GM12872 (cell line): ENCODE measurements at regions not wholly inside any gene's neighbourhood (a gene's known extent, or its start where the extent isn't known, plus 50 kb on each side); places are given as distances from the start of the nearest gene placed in this dataset.

Source experiments
- TF ChIP-seq, protein P1 (sequence below): IDR thresholded peaks from 3 replicates; pipeline ENCODE4 v1.5.1; 2011; ENCODE audit warnings: low read depth, mild to moderate bottlenecking, low read length, moderate library complexity; ENCODE audit not compliant: insufficient read depth

DNA sequence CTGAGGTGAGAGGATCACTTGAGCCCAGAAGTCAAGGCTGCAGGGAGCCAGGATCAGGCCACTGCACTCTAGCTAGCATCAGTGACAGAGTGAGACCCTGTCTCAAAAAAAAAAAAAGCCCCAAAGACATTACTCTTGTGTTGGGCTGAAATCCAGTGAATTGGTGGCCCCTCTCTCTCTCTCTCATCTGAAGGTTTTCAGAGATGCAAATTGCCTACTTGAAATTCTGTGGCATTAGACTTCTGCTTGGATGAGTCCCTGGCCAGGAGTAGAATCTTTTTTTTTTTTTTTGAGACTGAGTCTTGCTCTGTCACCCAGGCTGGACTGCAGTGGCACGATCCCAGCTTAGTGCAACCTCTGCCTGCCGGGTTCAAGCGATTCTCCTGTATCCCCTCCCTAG lies 112.0 kb upstream of the ATF7IP start:
- TF ChIP-seq, protein P1, sequence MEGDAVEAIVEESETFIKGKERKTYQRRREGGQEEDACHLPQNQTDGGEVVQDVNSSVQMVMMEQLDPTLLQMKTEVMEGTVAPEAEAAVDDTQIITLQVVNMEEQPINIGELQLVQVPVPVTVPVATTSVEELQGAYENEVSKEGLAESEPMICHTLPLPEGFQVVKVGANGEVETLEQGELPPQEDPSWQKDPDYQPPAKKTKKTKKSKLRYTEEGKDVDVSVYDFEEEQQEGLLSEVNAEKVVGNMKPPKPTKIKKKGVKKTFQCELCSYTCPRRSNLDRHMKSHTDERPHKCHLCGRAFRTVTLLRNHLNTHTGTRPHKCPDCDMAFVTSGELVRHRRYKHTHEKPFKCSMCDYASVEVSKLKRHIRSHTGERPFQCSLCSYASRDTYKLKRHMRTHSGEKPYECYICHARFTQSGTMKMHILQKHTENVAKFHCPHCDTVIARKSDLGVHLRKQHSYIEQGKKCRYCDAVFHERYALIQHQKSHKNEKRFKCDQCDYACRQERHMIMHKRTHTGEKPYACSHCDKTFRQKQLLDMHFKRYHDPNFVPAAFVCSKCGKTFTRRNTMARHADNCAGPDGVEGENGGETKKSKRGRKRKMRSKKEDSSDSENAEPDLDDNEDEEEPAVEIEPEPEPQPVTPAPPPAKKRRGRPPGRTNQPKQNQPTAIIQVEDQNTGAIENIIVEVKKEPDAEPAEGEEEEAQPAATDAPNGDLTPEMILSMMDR, result no peak

DNA sequence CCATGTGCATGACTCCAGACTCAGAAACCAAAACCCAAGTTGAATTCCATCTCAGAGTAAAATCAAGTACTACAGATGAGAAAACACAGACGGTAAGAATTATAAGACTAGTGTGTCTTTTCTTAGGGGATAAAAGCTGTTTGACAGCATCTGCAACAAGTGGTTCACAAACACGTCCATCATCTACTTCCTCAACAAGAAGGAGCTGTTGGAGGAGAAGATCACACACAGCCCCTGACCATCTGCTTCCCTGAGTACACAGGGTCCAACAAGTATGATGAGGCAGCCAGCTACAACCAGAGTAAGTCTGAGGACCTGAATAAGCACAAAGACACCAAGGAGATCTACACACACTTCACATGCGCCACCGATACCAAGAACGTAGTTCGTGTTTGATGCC lies 110.7 kb upstream of the ATF7IP start:
- TF ChIP-seq, protein P1, result no peak

DNA sequence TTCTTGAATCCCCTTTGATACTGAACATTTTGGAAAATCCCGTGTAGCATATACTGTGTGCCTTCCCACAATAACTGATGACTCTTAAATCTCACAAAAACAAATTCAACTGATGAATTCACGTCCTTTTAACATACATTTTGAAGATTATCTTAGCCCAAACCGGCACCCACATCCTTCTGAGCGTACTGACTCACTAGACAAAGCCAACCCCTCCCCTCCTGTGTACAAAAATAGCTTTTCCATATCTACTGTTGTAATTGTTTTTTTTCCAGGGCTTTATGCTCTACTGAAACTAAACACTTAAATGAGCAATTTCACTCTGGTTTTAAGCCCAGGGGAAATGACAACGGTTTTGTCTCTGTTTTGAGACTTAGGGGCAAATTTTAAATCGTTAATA lies 109.4 kb upstream of the ATF7IP start:
- TF ChIP-seq, protein P1, result no peak

DNA sequence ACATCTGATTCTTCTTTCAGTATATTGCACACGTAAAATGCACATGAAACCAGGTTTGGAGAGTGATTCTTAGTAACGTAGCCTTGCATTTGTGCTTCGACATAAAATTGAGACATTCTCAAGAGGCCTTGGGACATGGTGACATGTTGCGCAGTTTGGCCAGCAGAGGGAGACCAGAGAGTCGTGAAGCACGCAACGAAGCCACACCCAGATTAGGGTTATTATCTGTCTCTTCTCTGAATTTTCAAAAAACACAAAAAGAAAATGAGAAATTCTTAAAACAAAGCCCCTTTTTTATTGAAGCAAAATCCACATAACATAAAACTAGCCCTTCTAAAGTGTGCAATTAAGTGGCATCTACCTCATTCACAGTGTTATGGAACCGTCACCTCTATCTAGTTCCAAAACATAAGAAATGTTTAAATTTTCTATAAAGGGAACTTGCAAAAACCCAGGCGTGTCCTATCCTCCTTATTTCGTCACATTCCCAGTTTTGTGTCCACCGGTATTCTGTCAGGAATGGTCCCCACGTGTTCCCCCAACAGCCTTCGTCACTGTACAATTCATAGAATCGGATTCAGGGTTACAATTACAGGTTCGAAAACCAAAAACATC lies 108.8 kb upstream of the ATF7IP start:
- TF ChIP-seq, protein P1, result peak; percentile 82

DNA sequence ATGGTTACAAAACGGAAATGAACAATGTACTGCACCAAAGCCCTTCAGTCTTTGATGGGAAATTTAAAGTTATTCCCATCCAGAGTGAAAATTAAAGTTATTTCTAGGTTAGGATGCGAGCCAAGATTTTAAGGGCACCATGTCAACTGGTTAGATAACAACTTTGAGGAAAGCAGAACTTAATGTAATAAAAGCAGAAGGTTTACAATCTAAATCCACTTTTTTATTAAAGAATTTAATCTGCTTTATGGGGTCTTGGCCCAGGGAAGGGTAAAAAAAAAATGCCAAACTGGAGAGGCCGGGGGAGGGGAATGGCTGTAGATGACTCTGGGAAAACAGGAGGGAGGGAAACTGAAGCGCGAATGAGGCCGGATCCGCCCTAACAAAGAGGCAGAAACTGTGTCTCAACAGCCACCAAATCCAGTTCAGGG lies 108.2 kb upstream of the ATF7IP start:
- TF ChIP-seq, protein P1, result no peak

DNA sequence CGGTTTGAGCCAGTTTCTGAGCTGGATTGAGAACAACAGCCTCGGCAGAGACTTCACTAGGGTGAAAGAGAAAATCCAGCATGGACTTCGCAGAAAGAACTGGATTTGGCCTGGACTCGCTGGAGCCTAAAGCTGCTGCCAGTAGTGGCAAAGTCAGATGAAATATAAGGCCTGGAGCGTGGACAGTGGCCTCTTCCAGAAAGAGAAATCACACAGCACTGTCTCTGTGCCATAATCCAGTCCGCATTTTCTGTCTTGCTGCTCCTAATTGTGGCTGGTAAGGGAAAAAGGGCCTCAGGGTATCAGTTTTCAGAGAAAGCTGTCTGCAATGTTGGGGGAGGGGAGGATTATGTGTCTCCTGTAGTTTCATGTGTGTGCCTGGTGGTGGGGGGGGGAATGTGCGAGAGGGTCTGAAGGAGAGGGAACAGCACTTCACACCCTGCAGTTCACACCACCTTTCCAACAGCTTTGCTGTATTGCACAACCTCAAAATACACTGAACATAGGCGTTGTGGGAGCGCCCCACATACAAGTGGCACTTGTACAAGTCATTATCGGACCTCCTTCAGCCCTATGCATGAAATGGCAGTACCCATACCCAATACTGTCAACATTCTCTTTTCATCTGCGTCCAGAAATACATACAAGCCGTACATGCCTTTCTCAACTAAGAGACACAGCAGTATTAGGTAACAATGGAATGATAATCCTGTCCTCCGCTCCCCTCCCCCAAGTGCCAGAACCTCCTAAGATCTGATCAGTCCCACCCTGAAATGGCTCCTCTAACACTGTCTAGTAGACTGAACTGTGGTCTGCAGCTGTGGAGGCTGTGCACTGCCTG lies 107.5 kb upstream of the ATF7IP start:
- TF ChIP-seq, protein P1, result no peak

DNA sequence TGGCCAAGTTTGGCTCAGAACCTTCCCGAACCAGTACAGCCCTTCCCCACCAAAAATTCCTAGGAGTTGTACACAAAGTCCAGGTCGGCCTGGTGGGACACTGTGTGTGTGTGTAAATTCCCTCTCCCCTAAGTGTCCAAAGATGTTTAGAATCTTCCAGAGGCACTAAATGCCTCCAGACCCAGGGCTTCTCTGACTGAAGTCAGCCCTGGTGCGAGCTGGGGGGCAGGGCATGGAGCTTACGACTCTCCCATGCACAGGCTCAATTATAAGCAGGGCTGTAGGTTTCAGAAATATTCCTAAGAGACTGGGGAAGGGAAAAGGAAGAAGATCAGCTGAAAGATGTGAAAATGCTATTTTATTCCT lies 106.9 kb upstream of the ATF7IP start:
- TF ChIP-seq, protein P1, result no peak
